ENCODE measurements at regions not wholly inside any gene's neighbourhood (a gene's known extent, or its start where the extent isn't known, plus 50 kb on each side); places are given as distances from the start of the nearest gene placed in this dataset.

GRCh38 chr2:76640905-76641304 is 881.3 kb downstream of the LRRTM4 start (continued):
- no peak for TF ChIP-seq ELF4 (CRISPR knock-in tag; IDR thresholded peaks at IDR 0.05; ENCODE audit: low read depth)
- no peak for TF ChIP-seq FOXK1 (CRISPR knock-in tag; IDR thresholded peaks at IDR 0.05)
- TF ChIP-seq RORB (CRISPR knock-in tag; IDR thresholded peaks at IDR 0.05): no peak
- TF ChIP-seq FOXP1 (CRISPR knock-in tag; IDR thresholded peaks at IDR 0.05; ENCODE audit: borderline replicate concordance): no peak

- Mint-ChIP-seq H3K9me3 (peaks cover 12% of the 10 kb centered on the region), H3K4me1 (peaks cover 7% of the 10 kb centered on the region; the same call in 1 of the 2 replicates), H3K27ac (no peak overlapping the region), H3K27me3 (ENCODE audit: low read depth) (no peaks in the 10 kb centered on the region), H3K36me3 (peaks cover 5% of the 10 kb centered on the region), H3K4me3 (no peak overlapping the region)
- TF ChIP-seq PREB (CRISPR knock-in tag; IDR thresholded peaks at IDR 0.05; ENCODE audit: borderline replicate concordance) (no peak), HMGXB4 (CRISPR knock-in tag; IDR thresholded peaks at IDR 0.05) (no peak), NFE2L1 (CRISPR knock-in tag; IDR thresholded peaks at IDR 0.05) (no peak), ATF3 (CRISPR knock-in tag; conservative IDR thresholded peaks at IDR 0.05) (no peak), ZNF425 (CRISPR knock-in tag; conservative IDR thresholded peaks at IDR 0.05) (no peak), ATF1 (CRISPR knock-in tag; IDR thresholded peaks at IDR 0.05) (no peak)
- CTCF ChIA-PET: no interaction called here
- no peak for DNase-seq (ENCODE audit: low spot score)
- POLR2A ChIA-PET: no interaction called here
- ATAC-seq: no peak
These were observed 883.0 kb downstream of the LRRTM4 start for GRCh38 chr2:76639171-76639680.

GRCh38 chr2:76633276-76633921 is 888.8 kb downstream of the LRRTM4 start:
- TF ChIP-seq FOXP4 (CRISPR knock-in tag; IDR thresholded peaks at IDR 0.05): no peak
- TF ChIP-seq ZNF138 (CRISPR knock-in tag; conservative IDR thresholded peaks at IDR 0.05): no peak
- TF ChIP-seq ZNF232 (CRISPR knock-in tag; IDR thresholded peaks at IDR 0.05): no peak
- peaks cover 5% of the 10 kb centered on the region for H3K36me3 Mint-ChIP-seq
- no peaks in the 10 kb centered on the region for H3K27me3 Mint-ChIP-seq (ENCODE audit: low read depth)
- peaks cover 12% of the 10 kb centered on the region for H3K9me3 Mint-ChIP-seq
- H3K27ac Mint-ChIP-seq: no peak overlapping the region
- ChIA-PET POLR2A (no interaction called here), CTCF (no interaction called here)
- DNase-seq (ENCODE audit: low spot score) (no peak), ATAC-seq (no peak)
- H3K4me3 Mint-ChIP-seq: no peak overlapping the region
- H3K4me1 Mint-ChIP-seq: peaks cover 23% of the 10 kb centered on the region
